Colonic mucosa (tissue), 4 donors: ENCODE measurements at regions not wholly inside any gene's neighbourhood (a gene's known extent, or its start where the extent isn't known, plus 50 kb on each side); places are given as distances from the start of the nearest gene placed in this dataset.
A peak's percentile ranks its signal among the peaks of the same experiment; 100 is the strongest.

Experiments used
- DNase-seq: peaks from one replicate; pipeline ENCODE4 v3.0.0-alpha.2; 2020
- H3K27ac ChIP-seq: fragments of 200-600 bp; one replicate; pipeline ENCODE4 v1.8.0; 2021
- H3K27me3 ChIP-seq: fragments of 200-600 bp; one replicate; pipeline ENCODE4 v1.8.0; 2021
- H3K36me3 ChIP-seq: fragments of 200-600 bp; one replicate; pipeline ENCODE4 v1.8.0; 2021
- H3K4me1 ChIP-seq: fragments of 200-600 bp; one replicate; pipeline ENCODE4 v1.8.0; 2021; ENCODE audit warnings: mild to moderate bottlenecking
- H3K4me3 ChIP-seq: fragments of 200-600 bp; one replicate; pipeline ENCODE4 v1.8.0; 2021
- H3K9ac ChIP-seq, 2 donors: one replicate each; pipeline ENCODE4 v1.7.0; 2013; ENCODE audit warnings: control low read depth in 2 of 2, low read depth in 2 of 2, low read length in 2 of 2
- H3K9me3 ChIP-seq: fragments of 200-600 bp; one replicate; pipeline ENCODE4 v1.8.0; 2021
- CTCF ChIP-seq: fragments of 200-600 bp; IDR thresholded peaks from one replicate; pipeline ENCODE4 v1.8.0; 2022; ENCODE audit warnings: antibody characterized with exemption, mild to moderate bottlenecking
- intact Hi-C: fragments of 100-400 bp; cut with DNase I; formaldehyde crosslinking; loops from one replicate; pipeline ENCODE4 v1.14.1; 2022
- donor health status: healthy.
- donor health status: DM: no; HTN: no; CAD: no.
- donor health status: DM: no; HTN: no; CAD: no.

- peak; percentile 51 for DNase-seq
- no peak overlapping the region for H3K4me3 ChIP-seq
- H3K9ac ChIP-seq = no peak overlapping the region
- no peaks in the 10 kb centered on the region for H3K36me3 ChIP-seq
- intact Hi-C loops = no loop called here
- H3K27me3 ChIP-seq = no peaks in the 10 kb centered on the region
- H3K27ac ChIP-seq = no peak overlapping the region
- no peaks in the 10 kb centered on the region for H3K4me1 ChIP-seq
- H3K9me3 ChIP-seq = no peaks in the 10 kb centered on the region
- TF ChIP-seq CTCF = peak; percentile 44
Measured at GRCh38 chr14:30283822-30284446, 275.0 kb upstream of the G2E3 start.

GRCh38 chr14:30284808-30285207 is 274.1 kb upstream of the G2E3 start:
- Histone ChIP-seq H3K9me3 (no peaks in the 10 kb centered on the region), H3K4me1 (no peaks in the 10 kb centered on the region), H3K27ac (no peak overlapping the region), H3K4me3 (no peak overlapping the region), H3K27me3 (no peaks in the 10 kb centered on the region), H3K9ac (no peak overlapping the region), H3K36me3 (no peaks in the 10 kb centered on the region)
- intact Hi-C loops = no loop called here
- TF ChIP-seq CTCF = no peak
- no peak for DNase-seq

- no peaks in the 10 kb centered on the region for H3K9me3 ChIP-seq
- intact Hi-C loops = no loop called here
- no peaks in the 10 kb centered on the region for H3K27me3 ChIP-seq
- H3K36me3 ChIP-seq = no peaks in the 10 kb centered on the region
- no peak overlapping the region for H3K4me3 ChIP-seq
- no peak for DNase-seq
- TF ChIP-seq CTCF = no peak
- H3K9ac ChIP-seq = no peak overlapping the region
- no peaks in the 10 kb centered on the region for H3K4me1 ChIP-seq
- H3K27ac ChIP-seq = no peak overlapping the region
Measured at GRCh38 chr14:30287579-30288445, 271.1 kb upstream of the G2E3 start.

GRCh38 chr14:30290001-30290400 is 269.0 kb upstream of the G2E3 start:
- Histone ChIP-seq H3K4me3 (no peak overlapping the region), H3K27ac (no peak overlapping the region), H3K36me3 (no peaks in the 10 kb centered on the region), H3K9ac (no peak overlapping the region), H3K4me1 (no peaks in the 10 kb centered on the region), H3K9me3 (no peaks in the 10 kb centered on the region), H3K27me3 (no peaks in the 10 kb centered on the region)
- no peak for DNase-seq
- no peak for TF ChIP-seq CTCF
- intact Hi-C loops = no loop called here

- no peak for TF ChIP-seq CTCF
- Histone ChIP-seq H3K9ac (no peak overlapping the region), H3K27me3 (no peaks in the 10 kb centered on the region), H3K36me3 (no peaks in the 10 kb centered on the region), H3K9me3 (no peaks in the 10 kb centered on the region), H3K27ac (no peak overlapping the region), H3K4me3 (no peak overlapping the region), H3K4me1 (no peaks in the 10 kb centered on the region)
- intact Hi-C loops = no loop called here
- DNase-seq = no peak
Measured at GRCh38 chr14:30291216-30291615, 267.7 kb upstream of the G2E3 start.
